ENCODE measurements at regions not wholly inside any gene's neighbourhood (a gene's known extent, or its start where the extent isn't known, plus 50 kb on each side); places are given as distances from the start of the nearest gene placed in this dataset.
A peak's percentile ranks its signal among the peaks of the same experiment; 100 is the strongest.

DNA sequence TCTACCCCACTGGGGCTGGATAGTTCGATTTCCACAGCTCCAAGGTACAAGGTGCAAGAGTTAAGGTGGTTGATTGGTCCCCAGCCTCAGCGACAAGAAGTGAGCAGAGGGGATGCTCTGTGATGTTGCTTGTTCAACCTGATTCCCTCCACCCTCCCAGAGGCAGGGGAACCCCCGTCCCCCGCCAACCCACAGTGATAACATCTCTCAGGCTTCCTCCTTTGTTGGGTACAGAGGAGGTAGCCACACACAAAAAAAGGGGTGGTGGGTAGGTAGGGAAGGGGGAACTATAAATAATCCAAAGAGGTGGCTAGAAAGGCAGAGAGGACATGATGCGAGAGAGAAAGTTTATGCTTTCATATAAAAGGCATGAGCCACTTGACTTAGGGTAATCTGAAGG lies 192.9 kb upstream of the POU3F3 start:
- Histone ChIP-seq H3K9ac (ENCODE audit: insufficient read depth, low read length, poor library complexity, severe bottlenecking) (no peak overlapping the region), H4K20me1 (ENCODE audit: insufficient read depth, low read length) (no peaks in the 10 kb centered on the region), H3K9me3 (replicated peaks in 1 of 2; ENCODE audit: control insufficient read depth in 1 of 2, insufficient read depth in 1 of 2, low read length in 2 of 2) (no peaks in the 10 kb centered on the region), H2AFZ (ENCODE audit: insufficient read depth, low read depth, low read length, poor library complexity, severe bottlenecking) (no peak overlapping the region), H3K4me3 (replicated peaks in 1 of 3; ENCODE audit: low read depth in 2 of 3, low read length in 3 of 3) (no peak overlapping the region), H3K27me3 (ENCODE audit: control insufficient read depth in 2 of 2, insufficient read depth in 2 of 2, low read length in 2 of 2) (peaks cover 0 to 9% of the 10 kb centered on the region in 2 donors), H3K36me3 (replicated peaks in 1 of 2; ENCODE audit: control insufficient read depth in 1 of 2, insufficient read depth in 2 of 2, low read length in 2 of 2) (no peaks in the 10 kb centered on the region), H3K4me1 (ENCODE audit: control insufficient read depth in 1 of 2, insufficient read depth in 2 of 2, low read length in 2 of 2) (peaks cover 23% of the 10 kb centered on the region in 2 donors), H3K79me2 (ENCODE audit: insufficient read depth, low read length) (no peaks in the 10 kb centered on the region), H3K27ac (ENCODE audit: low read depth in 1 of 2, low read length in 2 of 2) (no peak overlapping the region), H3K4me2 (replicated peaks; ENCODE audit: extremely low read depth, low read length, poor library complexity, severe bottlenecking) (no peak overlapping the region)
- peaks cover 30% of the 10 kb centered on the region for H3K4me1 Mint-ChIP-seq
- H3K27me3 Mint-ChIP-seq (ENCODE audit: low read depth in 3 of 3): peaks cover 13 to 23% (median 20%) of the 10 kb centered on the region in 3 donors
- no peak overlapping the region for H3K27ac Mint-ChIP-seq
- no peaks in the 10 kb centered on the region for H3K36me3 Mint-ChIP-seq
- intact Hi-C loops (cut with micrococcal nuclease): no loop called here
- DNase-seq: no peak
- WGBS (ENCODE audit: insufficient coverage): 50% methylated on average over 1 of the region's 5 CpGs
- H3K4me3 Mint-ChIP-seq: no peak overlapping the region
- H3K9me3 Mint-ChIP-seq: peaks cover 0 to 5% (median 0%) of the 10 kb centered on the region in 7 donors
- TF ChIP-seq CTCF (IDR thresholded peaks at IDR 0.05): no peak

- Histone ChIP-seq H3K36me3 (replicated peaks in 1 of 2; ENCODE audit: control insufficient read depth in 1 of 2, insufficient read depth in 2 of 2, low read length in 2 of 2) (no peaks in the 10 kb centered on the region), H3K4me2 (replicated peaks; ENCODE audit: extremely low read depth, low read length, poor library complexity, severe bottlenecking) (no peak overlapping the region), H3K9ac (ENCODE audit: insufficient read depth, low read length, poor library complexity, severe bottlenecking) (no peak overlapping the region), H3K79me2 (ENCODE audit: insufficient read depth, low read length) (no peaks in the 10 kb centered on the region), H3K4me1 (ENCODE audit: control insufficient read depth in 1 of 2, insufficient read depth in 2 of 2, low read length in 2 of 2) (peaks cover 0 to under 1% of the 10 kb centered on the region in 2 donors), H3K4me3 (replicated peaks in 1 of 3; ENCODE audit: low read depth in 2 of 3, low read length in 3 of 3) (no peak overlapping the region), H3K27ac (ENCODE audit: low read depth in 1 of 2, low read length in 2 of 2) (no peak overlapping the region), H3K9me3 (replicated peaks in 1 of 2; ENCODE audit: control insufficient read depth in 1 of 2, insufficient read depth in 1 of 2, low read length in 2 of 2) (no peaks in the 10 kb centered on the region), H2AFZ (ENCODE audit: insufficient read depth, low read depth, low read length, poor library complexity, severe bottlenecking) (no peak overlapping the region), H3K27me3 (ENCODE audit: control insufficient read depth in 2 of 2, insufficient read depth in 2 of 2, low read length in 2 of 2) (peaks cover 2 to 6% of the 10 kb centered on the region in 2 donors), H4K20me1 (ENCODE audit: insufficient read depth, low read length) (no peaks in the 10 kb centered on the region)
- Mint-ChIP-seq H3K9me3 (peaks cover 0 to 5% (median 0%) of the 10 kb centered on the region in 7 donors), H3K36me3 (no peaks in the 10 kb centered on the region), H3K27ac (peak overlapping the region in 1 of 7 donors; percentile 25), H3K27me3 (ENCODE audit: low read depth in 3 of 3) (peaks cover 11 to 13% (median 12%) of the 10 kb centered on the region in 3 donors), H3K4me3 (no peak overlapping the region), H3K4me1 (no peaks in the 10 kb centered on the region)
- TF ChIP-seq CTCF (IDR thresholded peaks at IDR 0.05): no peak
- intact Hi-C loops (cut with micrococcal nuclease): no loop called here
- DNase-seq: no peak
- no CpG with 5 or more reads among the region's 3 CpGs for WGBS (ENCODE audit: insufficient coverage)
These were observed 189.2 kb upstream of the POU3F3 start for GRCh38 chr2:104664672-104665071.
